ENCODE measurements at regions not wholly inside any gene's neighbourhood (a gene's known extent, or its start where the extent isn't known, plus 50 kb on each side); places are given as distances from the start of the nearest gene placed in this dataset.

DNA sequence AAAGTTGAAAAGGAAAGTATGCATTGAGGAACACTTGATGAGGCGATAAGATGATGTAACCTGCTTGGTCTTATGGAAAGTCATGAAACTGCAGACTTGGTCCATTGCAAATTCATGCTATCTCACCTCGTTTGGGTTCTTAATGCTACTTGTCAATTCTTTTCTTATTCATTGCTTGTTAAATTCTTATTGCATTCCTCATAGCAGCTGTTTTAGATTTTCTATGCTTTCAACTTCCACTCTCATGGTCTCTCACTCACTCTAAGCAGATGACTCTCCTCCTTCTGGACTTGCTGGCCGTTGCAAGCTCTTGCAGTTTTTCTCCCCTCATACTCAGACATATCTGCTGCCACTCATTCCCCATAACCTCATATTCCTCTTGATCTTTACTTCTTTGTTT, 67.8 kb upstream of the CSNK1A1L start:
- TF ChIP-seq YY1 (IDR thresholded peaks at IDR 0.05; ENCODE audit: low read depth), result no peak
- no peak for TF ChIP-seq CEBPB (IDR thresholded peaks at IDR 0.05)
- TF ChIP-seq, protein P1, sequence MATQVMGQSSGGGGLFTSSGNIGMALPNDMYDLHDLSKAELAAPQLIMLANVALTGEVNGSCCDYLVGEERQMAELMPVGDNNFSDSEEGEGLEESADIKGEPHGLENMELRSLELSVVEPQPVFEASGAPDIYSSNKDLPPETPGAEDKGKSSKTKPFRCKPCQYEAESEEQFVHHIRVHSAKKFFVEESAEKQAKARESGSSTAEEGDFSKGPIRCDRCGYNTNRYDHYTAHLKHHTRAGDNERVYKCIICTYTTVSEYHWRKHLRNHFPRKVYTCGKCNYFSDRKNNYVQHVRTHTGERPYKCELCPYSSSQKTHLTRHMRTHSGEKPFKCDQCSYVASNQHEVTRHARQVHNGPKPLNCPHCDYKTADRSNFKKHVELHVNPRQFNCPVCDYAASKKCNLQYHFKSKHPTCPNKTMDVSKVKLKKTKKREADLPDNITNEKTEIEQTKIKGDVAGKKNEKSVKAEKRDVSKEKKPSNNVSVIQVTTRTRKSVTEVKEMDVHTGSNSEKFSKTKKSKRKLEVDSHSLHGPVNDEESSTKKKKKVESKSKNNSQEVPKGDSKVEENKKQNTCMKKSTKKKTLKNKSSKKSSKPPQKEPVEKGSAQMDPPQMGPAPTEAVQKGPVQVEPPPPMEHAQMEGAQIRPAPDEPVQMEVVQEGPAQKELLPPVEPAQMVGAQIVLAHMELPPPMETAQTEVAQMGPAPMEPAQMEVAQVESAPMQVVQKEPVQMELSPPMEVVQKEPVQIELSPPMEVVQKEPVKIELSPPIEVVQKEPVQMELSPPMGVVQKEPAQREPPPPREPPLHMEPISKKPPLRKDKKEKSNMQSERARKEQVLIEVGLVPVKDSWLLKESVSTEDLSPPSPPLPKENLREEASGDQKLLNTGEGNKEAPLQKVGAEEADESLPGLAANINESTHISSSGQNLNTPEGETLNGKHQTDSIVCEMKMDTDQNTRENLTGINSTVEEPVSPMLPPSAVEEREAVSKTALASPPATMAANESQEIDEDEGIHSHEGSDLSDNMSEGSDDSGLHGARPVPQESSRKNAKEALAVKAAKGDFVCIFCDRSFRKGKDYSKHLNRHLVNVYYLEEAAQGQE (IDR thresholded peaks at IDR 0.05; ENCODE audit: low read depth), result no peak
- no peak for TF ChIP-seq EP300 (IDR thresholded peaks at IDR 0.05; ENCODE audit: borderline replicate concordance)
- TF ChIP-seq CREB1 (IDR thresholded peaks at IDR 0.05; ENCODE audit: low read depth), result no peak
- no peak for TF ChIP-seq ZBTB7A (IDR thresholded peaks at IDR 0.05; ENCODE audit: low read depth)
- TF ChIP-seq TCF12 (IDR thresholded peaks at IDR 0.05; ENCODE audit: low read depth), result no peak
- TF ChIP-seq FOXM1 (IDR thresholded peaks at IDR 0.05; ENCODE audit: borderline replicate concordance, low read depth), result no peak
- TF ChIP-seq, protein P2, sequence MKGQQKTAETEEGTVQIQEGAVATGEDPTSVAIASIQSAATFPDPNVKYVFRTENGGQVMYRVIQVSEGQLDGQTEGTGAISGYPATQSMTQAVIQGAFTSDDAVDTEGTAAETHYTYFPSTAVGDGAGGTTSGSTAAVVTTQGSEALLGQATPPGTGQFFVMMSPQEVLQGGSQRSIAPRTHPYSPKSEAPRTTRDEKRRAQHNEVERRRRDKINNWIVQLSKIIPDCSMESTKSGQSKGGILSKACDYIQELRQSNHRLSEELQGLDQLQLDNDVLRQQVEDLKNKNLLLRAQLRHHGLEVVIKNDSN (IDR thresholded peaks at IDR 0.05), result no peak
- TF ChIP-seq EGR1 (IDR thresholded peaks at IDR 0.05), result no peak
- TF ChIP-seq, protein P3, sequence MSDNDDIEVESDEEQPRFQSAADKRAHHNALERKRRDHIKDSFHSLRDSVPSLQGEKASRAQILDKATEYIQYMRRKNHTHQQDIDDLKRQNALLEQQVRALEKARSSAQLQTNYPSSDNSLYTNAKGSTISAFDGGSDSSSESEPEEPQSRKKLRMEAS (IDR thresholded peaks at IDR 0.05), result no peak
- TF ChIP-seq RAD21 (IDR thresholded peaks at IDR 0.05; ENCODE audit: low read depth), result no peak
- TF ChIP-seq TAF1 (IDR thresholded peaks at IDR 0.05; ENCODE audit: low read depth), result no peak

Measured in Ishikawa (cell line).